GM13976 (cell line): ENCODE measurements at regions not wholly inside any gene's neighbourhood (a gene's known extent, or its start where the extent isn't known, plus 50 kb on each side); places are given as distances from the start of the nearest gene placed in this dataset.

ENCODE experiments used
- DNase-seq: peaks from one replicate; pipeline ENCODE4 v3.0.0; 2012; ENCODE audit warnings: low spot score
- CTCF ChIP-seq: IDR thresholded peaks from 2 replicates; pipeline ENCODE4 v1.5.1; 2012; ENCODE audit warnings: borderline replicate concordance, mild to moderate bottlenecking; ENCODE audit not compliant: insufficient read depth; ENCODE audit errors: extremely low read depth, missing control alignments, control extremely low read depth
- in situ Hi-C: fragments of 300-500 bp; cut with MboI; formaldehyde crosslinking; loops from one replicate; pipeline ENCODE4 v1.12.0; 2022; ENCODE audit warnings: low sequenced_read_pairs, mixed read lengths, inconsistent platforms; ENCODE audit not compliant: unreplicated experiment

DNA sequence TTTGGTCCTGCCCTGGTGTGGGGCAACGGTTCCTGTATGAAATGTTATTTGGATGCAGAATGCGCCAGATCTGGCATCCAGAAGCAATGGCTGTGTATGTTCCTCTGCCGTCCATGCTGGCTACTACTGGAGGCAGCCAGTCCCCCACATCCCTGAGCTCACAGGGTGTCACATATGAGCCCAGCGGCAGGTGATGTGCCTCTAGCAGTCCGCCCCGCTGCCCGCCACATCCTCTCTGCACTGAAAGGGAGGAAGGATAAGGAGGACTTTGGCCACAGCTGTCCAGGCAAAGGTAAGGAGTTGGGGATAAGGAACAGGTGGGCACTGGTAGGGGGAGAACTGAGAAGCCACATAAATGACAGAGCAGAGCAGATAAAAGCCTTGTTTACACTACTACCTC, 305.3 kb upstream of the DAB1 start:
- no peak for TF ChIP-seq CTCF
- DNase-seq = no peak
- in situ Hi-C loops = no loop called here

- no peak for TF ChIP-seq CTCF
- no peak for DNase-seq
- in situ Hi-C loops = no loop called here
Measured at GRCh38 chr1:57727121-57727520, 303.3 kb upstream of the DAB1 start.

GRCh38 chr1:57725318-57725717, 301.5 kb upstream of the DAB1 start:
- DNase-seq = no peak
- in situ Hi-C loops = no loop called here
- no peak for TF ChIP-seq CTCF

DNA sequence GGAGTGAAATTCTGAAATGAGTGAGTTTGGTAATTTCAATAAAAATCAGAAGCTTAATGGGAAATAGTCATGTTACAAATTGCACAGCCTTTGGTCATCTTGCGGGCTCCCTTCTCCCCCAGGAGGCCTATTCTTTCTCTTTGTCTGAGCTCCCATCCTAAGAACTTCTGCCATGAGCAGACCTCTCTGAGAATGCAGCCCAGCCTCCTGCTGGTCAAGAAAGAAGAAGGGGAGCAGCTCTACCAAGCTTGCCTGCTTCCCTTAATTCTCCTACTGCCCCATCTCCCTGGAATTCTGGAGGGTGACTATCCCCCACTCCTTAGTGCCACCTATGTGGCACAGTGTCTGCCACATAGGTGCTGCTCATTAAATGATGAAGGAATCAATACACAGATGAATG, 300.7 kb upstream of the DAB1 start:
- no peak for DNase-seq
- in situ Hi-C loops = no loop called here
- TF ChIP-seq CTCF = no peak

DNA sequence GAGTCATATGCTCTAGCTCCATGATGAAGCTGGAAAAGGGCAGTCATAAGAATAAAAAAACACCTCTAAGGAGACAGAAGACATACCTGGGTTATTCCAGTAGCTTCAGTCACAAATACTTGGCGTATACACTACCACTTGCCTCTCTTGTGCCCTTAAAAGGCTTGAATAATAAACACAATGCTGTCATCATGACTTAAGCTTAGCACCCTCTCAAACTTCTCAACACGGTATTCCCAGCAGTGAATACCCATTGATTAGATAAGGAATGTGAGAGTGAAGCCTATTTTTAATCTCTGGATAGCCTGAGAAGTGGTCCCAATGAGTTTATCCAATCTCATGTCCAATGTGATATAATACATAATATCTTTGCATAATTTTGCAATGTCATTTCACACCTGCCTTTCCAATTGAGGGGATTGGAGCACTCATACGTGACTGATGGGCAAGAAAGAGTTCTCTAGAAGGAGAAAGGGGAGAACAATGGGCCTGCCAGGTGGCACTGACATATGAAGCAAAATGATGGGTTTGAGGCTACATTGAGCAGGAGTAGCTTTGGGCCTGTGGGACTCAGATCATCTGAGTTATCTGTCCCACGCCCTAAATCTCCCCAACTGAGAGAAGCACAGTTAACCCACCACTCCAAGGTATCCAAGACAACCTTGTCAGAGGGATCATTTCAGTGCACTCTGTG, 298.6 kb upstream of the DAB1 start:
- no peak for DNase-seq
- in situ Hi-C loops = no loop called here
- TF ChIP-seq CTCF = no peak

- no peak for DNase-seq
- in situ Hi-C loops = no loop called here
- no peak for TF ChIP-seq CTCF
Measured at GRCh38 chr1:57721001-57721400, 297.1 kb upstream of the DAB1 start.
